GM12878 (cell line): ENCODE measurements at regions not wholly inside any gene's neighbourhood (a gene's known extent, or its start where the extent isn't known, plus 50 kb on each side); places are given as distances from the start of the nearest gene placed in this dataset.

ENCODE experiments used
- NFXL1 ChIP-seq: fragments of 450-650 bp; IDR thresholded peaks from 2 replicates; pipeline ENCODE4 v1.6.1; 2017; ENCODE audit warnings: antibody characterized with exemption, mild to moderate bottlenecking, borderline replicate concordance
- SIN3A ChIP-seq: IDR thresholded peaks from 2 replicates; pipeline ENCODE4 v1.6.1; 2012; ENCODE audit warnings: low read depth, low read length, improper control_type of control experiment
- TAF1 ChIP-seq: IDR thresholded peaks from 2 replicates; pipeline ENCODE4 v1.6.1; 2011; ENCODE audit warnings: mild to moderate bottlenecking, low read depth, low read length, borderline replicate concordance
- TCF3 ChIP-seq: IDR thresholded peaks from 2 replicates; pipeline ENCODE4 v1.6.1; 2012; ENCODE audit warnings: low read depth, mild to moderate bottlenecking, low read length, borderline replicate concordance; ENCODE audit not compliant: insufficient read depth
- YY1 ChIP-seq: IDR thresholded peaks from 2 replicates; pipeline ENCODE4 v1.6.1; 2011; ENCODE audit warnings: low read depth, mild to moderate bottlenecking, low read length
- TF ChIP-seq, protein P1 (sequence below): IDR thresholded peaks from 2 replicates; pipeline ENCODE4 v1.6.1; 2012; ENCODE audit warnings: low read length, inconsistent platforms
- TF ChIP-seq, protein P2 (sequence below): IDR thresholded peaks from 2 replicates; pipeline ENCODE4 v1.6.1; 2012; ENCODE audit warnings: mild to moderate bottlenecking, low read depth, low read length

DNA sequence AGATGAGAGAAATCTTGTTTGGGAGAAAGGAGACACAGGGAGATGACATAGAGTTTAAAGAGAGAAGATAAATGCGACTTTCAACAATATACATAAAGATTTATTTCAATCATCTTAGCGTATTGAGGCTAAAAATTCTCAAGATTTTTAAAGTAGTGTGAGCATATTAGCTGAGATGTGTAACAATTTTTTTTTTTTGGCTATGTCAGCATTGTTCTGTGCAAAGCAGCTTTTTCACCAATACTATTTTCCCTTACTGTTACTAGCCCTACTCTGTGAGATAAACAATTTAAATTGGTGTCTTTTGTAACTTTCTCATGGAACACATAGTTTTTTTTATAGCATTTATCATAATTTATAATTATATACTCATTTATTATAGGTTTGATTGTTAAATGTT, 185.2 kb upstream of the ZNF385D start:
- TF ChIP-seq NFXL1 (no peak), SIN3A (no peak), YY1 (no peak), TAF1 (no peak), TCF3 (no peak)
- TF ChIP-seq, protein P1, sequence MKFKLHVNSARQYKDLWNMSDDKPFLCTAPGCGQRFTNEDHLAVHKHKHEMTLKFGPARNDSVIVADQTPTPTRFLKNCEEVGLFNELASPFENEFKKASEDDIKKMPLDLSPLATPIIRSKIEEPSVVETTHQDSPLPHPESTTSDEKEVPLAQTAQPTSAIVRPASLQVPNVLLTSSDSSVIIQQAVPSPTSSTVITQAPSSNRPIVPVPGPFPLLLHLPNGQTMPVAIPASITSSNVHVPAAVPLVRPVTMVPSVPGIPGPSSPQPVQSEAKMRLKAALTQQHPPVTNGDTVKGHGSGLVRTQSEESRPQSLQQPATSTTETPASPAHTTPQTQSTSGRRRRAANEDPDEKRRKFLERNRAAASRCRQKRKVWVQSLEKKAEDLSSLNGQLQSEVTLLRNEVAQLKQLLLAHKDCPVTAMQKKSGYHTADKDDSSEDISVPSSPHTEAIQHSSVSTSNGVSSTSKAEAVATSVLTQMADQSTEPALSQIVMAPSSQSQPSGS = no peak
- TF ChIP-seq, protein P2, sequence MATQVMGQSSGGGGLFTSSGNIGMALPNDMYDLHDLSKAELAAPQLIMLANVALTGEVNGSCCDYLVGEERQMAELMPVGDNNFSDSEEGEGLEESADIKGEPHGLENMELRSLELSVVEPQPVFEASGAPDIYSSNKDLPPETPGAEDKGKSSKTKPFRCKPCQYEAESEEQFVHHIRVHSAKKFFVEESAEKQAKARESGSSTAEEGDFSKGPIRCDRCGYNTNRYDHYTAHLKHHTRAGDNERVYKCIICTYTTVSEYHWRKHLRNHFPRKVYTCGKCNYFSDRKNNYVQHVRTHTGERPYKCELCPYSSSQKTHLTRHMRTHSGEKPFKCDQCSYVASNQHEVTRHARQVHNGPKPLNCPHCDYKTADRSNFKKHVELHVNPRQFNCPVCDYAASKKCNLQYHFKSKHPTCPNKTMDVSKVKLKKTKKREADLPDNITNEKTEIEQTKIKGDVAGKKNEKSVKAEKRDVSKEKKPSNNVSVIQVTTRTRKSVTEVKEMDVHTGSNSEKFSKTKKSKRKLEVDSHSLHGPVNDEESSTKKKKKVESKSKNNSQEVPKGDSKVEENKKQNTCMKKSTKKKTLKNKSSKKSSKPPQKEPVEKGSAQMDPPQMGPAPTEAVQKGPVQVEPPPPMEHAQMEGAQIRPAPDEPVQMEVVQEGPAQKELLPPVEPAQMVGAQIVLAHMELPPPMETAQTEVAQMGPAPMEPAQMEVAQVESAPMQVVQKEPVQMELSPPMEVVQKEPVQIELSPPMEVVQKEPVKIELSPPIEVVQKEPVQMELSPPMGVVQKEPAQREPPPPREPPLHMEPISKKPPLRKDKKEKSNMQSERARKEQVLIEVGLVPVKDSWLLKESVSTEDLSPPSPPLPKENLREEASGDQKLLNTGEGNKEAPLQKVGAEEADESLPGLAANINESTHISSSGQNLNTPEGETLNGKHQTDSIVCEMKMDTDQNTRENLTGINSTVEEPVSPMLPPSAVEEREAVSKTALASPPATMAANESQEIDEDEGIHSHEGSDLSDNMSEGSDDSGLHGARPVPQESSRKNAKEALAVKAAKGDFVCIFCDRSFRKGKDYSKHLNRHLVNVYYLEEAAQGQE = no peak
